ENCODE measurements at regions not wholly inside any gene's neighbourhood (a gene's known extent, or its start where the extent isn't known, plus 50 kb on each side); places are given as distances from the start of the nearest gene placed in this dataset.

DNA sequence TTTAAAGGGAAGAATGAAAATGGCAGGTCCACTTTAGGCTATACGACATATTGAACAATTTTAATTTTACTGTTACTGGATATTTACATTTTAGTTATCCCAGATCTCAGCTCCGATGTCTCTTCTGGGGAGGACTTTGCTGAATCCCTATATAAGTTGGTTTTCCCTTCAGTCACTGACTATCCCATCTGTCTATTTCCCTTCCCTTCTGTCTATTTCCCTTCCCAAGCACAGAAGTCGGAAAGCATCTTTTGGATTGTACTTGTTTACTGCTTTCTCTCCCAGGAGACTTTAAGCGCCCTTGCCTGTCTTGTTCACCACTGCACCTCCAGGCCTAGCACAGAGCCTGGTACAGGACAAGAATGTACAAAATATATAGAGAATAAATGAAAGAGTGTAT lies 165.8 kb upstream of the SALL4 start:
- no peak overlapping the region for H3K27ac ChIP-seq
- H2AFZ ChIP-seq = no peak overlapping the region
- H3K9ac ChIP-seq = no peak overlapping the region
- no peak overlapping the region for H3K4me3 ChIP-seq (ENCODE audit: low read depth, low read length)
- no peaks in the 10 kb centered on the region for H3K27me3 ChIP-seq (ENCODE audit: control insufficient read depth, insufficient read depth, low read length)
- no peaks in the 10 kb centered on the region for H3K36me3 ChIP-seq (ENCODE audit: control insufficient read depth, insufficient read depth, low read length)
- H3K9me3 ChIP-seq (ENCODE audit: control insufficient read depth, low read length) = no peaks in the 10 kb centered on the region
- no peaks in the 10 kb centered on the region for H3K79me2 ChIP-seq
- no peak overlapping the region for H3K4me2 ChIP-seq (ENCODE audit: low read length)
- TF ChIP-seq, protein P1, sequence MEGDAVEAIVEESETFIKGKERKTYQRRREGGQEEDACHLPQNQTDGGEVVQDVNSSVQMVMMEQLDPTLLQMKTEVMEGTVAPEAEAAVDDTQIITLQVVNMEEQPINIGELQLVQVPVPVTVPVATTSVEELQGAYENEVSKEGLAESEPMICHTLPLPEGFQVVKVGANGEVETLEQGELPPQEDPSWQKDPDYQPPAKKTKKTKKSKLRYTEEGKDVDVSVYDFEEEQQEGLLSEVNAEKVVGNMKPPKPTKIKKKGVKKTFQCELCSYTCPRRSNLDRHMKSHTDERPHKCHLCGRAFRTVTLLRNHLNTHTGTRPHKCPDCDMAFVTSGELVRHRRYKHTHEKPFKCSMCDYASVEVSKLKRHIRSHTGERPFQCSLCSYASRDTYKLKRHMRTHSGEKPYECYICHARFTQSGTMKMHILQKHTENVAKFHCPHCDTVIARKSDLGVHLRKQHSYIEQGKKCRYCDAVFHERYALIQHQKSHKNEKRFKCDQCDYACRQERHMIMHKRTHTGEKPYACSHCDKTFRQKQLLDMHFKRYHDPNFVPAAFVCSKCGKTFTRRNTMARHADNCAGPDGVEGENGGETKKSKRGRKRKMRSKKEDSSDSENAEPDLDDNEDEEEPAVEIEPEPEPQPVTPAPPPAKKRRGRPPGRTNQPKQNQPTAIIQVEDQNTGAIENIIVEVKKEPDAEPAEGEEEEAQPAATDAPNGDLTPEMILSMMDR (IDR thresholded peaks at IDR 0.05) = no peak
- H3K4me1 ChIP-seq = no peaks in the 10 kb centered on the region

GRCh38 chr20:51966296-51966971 lies 164.1 kb upstream of the SALL4 start:
- no peaks in the 10 kb centered on the region for H3K9me3 ChIP-seq (ENCODE audit: control insufficient read depth, low read length)
- no peak overlapping the region for H3K4me3 ChIP-seq (ENCODE audit: low read depth, low read length)
- no peaks in the 10 kb centered on the region for H3K4me1 ChIP-seq
- H3K9ac ChIP-seq = no peak overlapping the region
- H3K4me2 ChIP-seq (ENCODE audit: low read length) = no peak overlapping the region
- no peaks in the 10 kb centered on the region for H3K27me3 ChIP-seq (ENCODE audit: control insufficient read depth, insufficient read depth, low read length)
- no peaks in the 10 kb centered on the region for H3K36me3 ChIP-seq (ENCODE audit: control insufficient read depth, insufficient read depth, low read length)
- no peak overlapping the region for H2AFZ ChIP-seq
- H3K27ac ChIP-seq = no peak overlapping the region
- H3K79me2 ChIP-seq = no peaks in the 10 kb centered on the region
- TF ChIP-seq, protein P1 (IDR thresholded peaks at IDR 0.05) = peak; percentile 41

GRCh38 chr20:51961964-51962761 lies 159.8 kb upstream of the SALL4 start:
- H3K27me3 ChIP-seq (ENCODE audit: control insufficient read depth, insufficient read depth, low read length) = no peaks in the 10 kb centered on the region
- no peak overlapping the region for H2AFZ ChIP-seq
- H3K27ac ChIP-seq = no peak overlapping the region
- TF ChIP-seq, protein P1 (IDR thresholded peaks at IDR 0.05) = no peak
- no peaks in the 10 kb centered on the region for H3K9me3 ChIP-seq (ENCODE audit: control insufficient read depth, low read length)
- no peak overlapping the region for H3K9ac ChIP-seq
- H3K79me2 ChIP-seq = no peaks in the 10 kb centered on the region
- peak overlapping the region; percentile 45 for H3K4me2 ChIP-seq (ENCODE audit: low read length)
- H3K36me3 ChIP-seq (ENCODE audit: control insufficient read depth, insufficient read depth, low read length) = no peaks in the 10 kb centered on the region
- no peak overlapping the region for H3K4me3 ChIP-seq (ENCODE audit: low read depth, low read length)
- H3K4me1 ChIP-seq = no peaks in the 10 kb centered on the region

- H3K4me2 ChIP-seq (ENCODE audit: low read length) = no peak overlapping the region
- H3K36me3 ChIP-seq (ENCODE audit: control insufficient read depth, insufficient read depth, low read length) = no peaks in the 10 kb centered on the region
- H2AFZ ChIP-seq = no peak overlapping the region
- no peaks in the 10 kb centered on the region for H3K9me3 ChIP-seq (ENCODE audit: control insufficient read depth, low read length)
- H3K27ac ChIP-seq = no peak overlapping the region
- H3K9ac ChIP-seq = no peak overlapping the region
- no peaks in the 10 kb centered on the region for H3K27me3 ChIP-seq (ENCODE audit: control insufficient read depth, insufficient read depth, low read length)
- no peaks in the 10 kb centered on the region for H3K79me2 ChIP-seq
- H3K4me3 ChIP-seq (ENCODE audit: low read depth, low read length) = no peak overlapping the region
- TF ChIP-seq, protein P1 (IDR thresholded peaks at IDR 0.05) = no peak
- H3K4me1 ChIP-seq = no peaks in the 10 kb centered on the region
These were observed 157.8 kb upstream of the SALL4 start for GRCh38 chr20:51960047-51960675.
